RWPE1 (cell line): ENCODE measurements at regions not wholly inside any gene's neighbourhood (a gene's known extent, or its start where the extent isn't known, plus 50 kb on each side); places are given as distances from the start of the nearest gene placed in this dataset.

Source experiments
- CTCF ChIA-PET: fragments of 350-600 bp; sonication (Branson Sonifier 250); formaldehyde crosslinking; extraction: SDS; loops from one replicate; lab custom pipeline; 2021; lab: Yijun Ruan, JAX
- POLR2A ChIA-PET: fragments of 400-600 bp; formaldehyde crosslinking; extraction: SDS; loops from one replicate; lab custom pipeline; 2020; ENCODE audit warnings: antibody characterized with exemption; ENCODE audit not compliant: low non-redundant PET; lab: Yijun Ruan, JAX
- DNase-seq: peaks from one replicate; pipeline ENCODE4 v3.0.0; 2012; ENCODE audit warnings: low spot score
- H3K27ac ChIP-seq: fragments of 450-650 bp; 2 replicates; pipeline ENCODE4 v1.5.1; 2017
- TF ChIP-seq, protein P1 (sequence below): fragments of 450-650 bp; conservative IDR thresholded peaks from 2 replicates; pipeline ENCODE4 v1.5.1; 2017; ENCODE audit warnings: low read depth, mild to moderate bottlenecking

DNA sequence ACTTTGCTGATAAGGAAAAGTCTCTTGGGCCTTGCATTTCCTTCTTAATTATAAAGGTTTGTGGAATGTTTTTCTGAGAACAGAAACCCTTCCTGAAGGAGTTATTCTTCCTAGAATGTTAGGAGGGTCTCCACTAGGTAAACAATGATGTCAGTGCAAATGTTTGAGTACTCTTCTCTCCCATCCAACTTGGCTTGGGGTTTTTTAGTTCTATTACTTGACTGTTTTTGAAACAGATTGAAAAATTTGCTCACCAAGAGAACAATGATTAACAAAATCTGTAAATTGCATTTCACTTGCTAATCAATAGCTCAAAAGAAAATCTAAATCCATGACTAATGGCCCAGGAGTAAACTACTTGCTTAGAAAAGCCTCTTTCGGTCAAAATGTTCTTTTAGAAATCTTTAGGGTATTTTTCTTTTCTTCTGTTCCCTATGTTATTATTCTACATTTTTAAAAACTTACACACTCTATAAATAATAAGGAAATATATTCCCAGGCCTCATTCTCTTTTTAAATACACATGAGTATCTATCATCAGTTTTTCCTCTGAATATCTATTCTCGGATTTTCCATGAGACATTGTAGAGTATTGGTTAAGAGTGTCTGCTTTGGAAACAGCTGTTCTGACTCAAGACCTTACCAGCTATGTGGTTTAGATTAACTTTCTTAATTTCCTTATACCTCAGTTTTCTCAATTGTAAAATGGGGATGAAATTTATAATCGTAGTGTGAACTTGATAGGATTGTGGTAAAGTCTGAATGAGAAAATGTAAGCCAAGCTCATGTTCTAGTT is 234.2 kb upstream of the CITED2 start:
- CTCF ChIA-PET: no interaction called here
- H3K27ac ChIP-seq: no peak overlapping the region
- TF ChIP-seq, protein P1, sequence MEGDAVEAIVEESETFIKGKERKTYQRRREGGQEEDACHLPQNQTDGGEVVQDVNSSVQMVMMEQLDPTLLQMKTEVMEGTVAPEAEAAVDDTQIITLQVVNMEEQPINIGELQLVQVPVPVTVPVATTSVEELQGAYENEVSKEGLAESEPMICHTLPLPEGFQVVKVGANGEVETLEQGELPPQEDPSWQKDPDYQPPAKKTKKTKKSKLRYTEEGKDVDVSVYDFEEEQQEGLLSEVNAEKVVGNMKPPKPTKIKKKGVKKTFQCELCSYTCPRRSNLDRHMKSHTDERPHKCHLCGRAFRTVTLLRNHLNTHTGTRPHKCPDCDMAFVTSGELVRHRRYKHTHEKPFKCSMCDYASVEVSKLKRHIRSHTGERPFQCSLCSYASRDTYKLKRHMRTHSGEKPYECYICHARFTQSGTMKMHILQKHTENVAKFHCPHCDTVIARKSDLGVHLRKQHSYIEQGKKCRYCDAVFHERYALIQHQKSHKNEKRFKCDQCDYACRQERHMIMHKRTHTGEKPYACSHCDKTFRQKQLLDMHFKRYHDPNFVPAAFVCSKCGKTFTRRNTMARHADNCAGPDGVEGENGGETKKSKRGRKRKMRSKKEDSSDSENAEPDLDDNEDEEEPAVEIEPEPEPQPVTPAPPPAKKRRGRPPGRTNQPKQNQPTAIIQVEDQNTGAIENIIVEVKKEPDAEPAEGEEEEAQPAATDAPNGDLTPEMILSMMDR: no peak

GRCh38 chr6:139605350-139605749 is 230.9 kb upstream of the CITED2 start:
- ChIA-PET POLR2A (no interaction called here), CTCF (no interaction called here)
- no peak for DNase-seq
- TF ChIP-seq, protein P1: no peak
- H3K27ac ChIP-seq: no peak overlapping the region

More for the DNA sequence above, 234.2 kb upstream of the CITED2 start:
- no peak for DNase-seq
- POLR2A ChIA-PET: no interaction called here

DNA sequence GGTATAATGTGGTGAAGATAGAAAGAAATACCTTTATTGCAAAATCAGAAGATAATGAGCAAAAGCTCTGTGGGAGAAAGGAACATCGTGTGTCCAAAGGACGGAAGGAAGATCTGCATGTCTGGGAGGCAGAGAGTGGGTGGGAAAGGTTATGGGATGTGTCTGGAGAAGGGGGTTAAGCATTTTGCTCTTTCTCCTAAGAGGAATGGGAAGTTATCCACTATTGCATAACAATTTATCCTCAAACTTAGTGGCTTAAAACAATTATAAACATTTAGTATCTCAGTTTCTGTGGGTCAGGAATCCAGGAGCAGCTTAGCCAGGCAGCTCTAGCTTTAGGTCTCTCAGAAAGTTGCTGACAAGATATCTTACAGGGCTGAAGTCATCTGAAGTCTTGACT is 229.1 kb upstream of the CITED2 start:
- no peak for DNase-seq
- POLR2A ChIA-PET: no interaction called here
- H3K27ac ChIP-seq: no peak overlapping the region
- TF ChIP-seq, protein P1: no peak
- CTCF ChIA-PET: no interaction called here

GRCh38 chr6:139602577-139602976 is 228.1 kb upstream of the CITED2 start:
- ChIA-PET POLR2A (no interaction called here), CTCF (no interaction called here)
- no peak overlapping the region for H3K27ac ChIP-seq
- TF ChIP-seq, protein P1: no peak
- DNase-seq: no peak

DNA sequence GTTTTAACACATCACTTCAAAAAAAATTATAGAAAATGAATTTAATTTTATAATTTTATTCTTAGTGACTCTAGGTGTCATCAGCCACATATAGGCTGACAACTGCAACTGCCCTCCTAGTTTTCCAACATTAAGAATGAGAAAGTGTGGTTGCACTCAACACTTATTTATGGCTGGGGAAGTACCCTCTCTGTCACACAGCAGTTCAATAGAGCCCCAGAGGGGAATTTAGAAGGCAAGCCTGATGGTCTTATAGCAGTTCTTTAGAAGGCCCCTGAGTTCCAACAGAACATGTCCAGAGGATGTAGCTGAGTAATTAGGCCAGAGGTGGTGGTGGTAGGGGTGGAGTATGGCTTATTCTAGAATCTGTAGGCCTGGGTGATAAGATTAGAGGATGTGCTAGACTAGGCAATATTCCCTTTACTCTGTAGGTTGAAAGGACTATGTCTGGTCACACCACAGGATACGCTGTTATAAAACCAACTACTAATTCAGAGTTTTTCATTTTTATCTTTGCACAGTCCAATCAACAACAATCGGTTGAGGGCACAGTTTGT is 226.5 kb upstream of the CITED2 start:
- ChIA-PET CTCF (interaction anchor here (0.7 kb wide), 1 partner anchor 205 kb away, joined by 3 read pairs; no protein-coding TSS in a partner anchor), POLR2A (no interaction called here)
- no peak overlapping the region for H3K27ac ChIP-seq
- TF ChIP-seq, protein P1: no peak
- DNase-seq: no peak

GRCh38 chr6:139600343-139600742 is 225.9 kb upstream of the CITED2 start:
- ChIA-PET POLR2A (no interaction called here), CTCF (no interaction called here)
- no peak for DNase-seq
- H3K27ac ChIP-seq: no peak overlapping the region
- TF ChIP-seq, protein P1: no peak
